Stimulated activated CD8-positive, alpha-beta memory T cell treated with anti-CD3 and anti-CD28 coated beads, Interleukin-4, amount 100 ng/mL, for 48 hours (primary cell): ENCODE measurements at regions not wholly inside any gene's neighbourhood (a gene's known extent, or its start where the extent isn't known, plus 50 kb on each side); places are given as distances from the start of the nearest gene placed in this dataset.
A peak's percentile ranks its signal among the peaks of the same experiment; 100 is the strongest.

Experiments
- DNase-seq: peaks from one replicate; pipeline ENCODE4 v3.0.0-alpha.2; 2020

GRCh38 chr7:132072873-132073272, 503.4 kb downstream of the PLXNA4 start:
- DNase-seq, result no peak

- no peak for DNase-seq
Observed at GRCh38 chr7:132072165-132072564, 504.1 kb downstream of the PLXNA4 start.

- DNase-seq, result no peak
Observed at GRCh38 chr7:132069306-132069705, 507.0 kb downstream of the PLXNA4 start.

GRCh38 chr7:132066761-132067171, 509.5 kb downstream of the PLXNA4 start:
- no peak for DNase-seq

- no peak for DNase-seq
Observed at GRCh38 chr7:132065989-132066603, 509.7 kb upstream of the PODXL start.

- DNase-seq, result no peak
Observed at GRCh38 chr7:132065193-132065988, 509.0 kb upstream of the PODXL start.

GRCh38 chr7:132063800-132064199, 507.4 kb upstream of the PODXL start:
- no peak for DNase-seq

GRCh38 chr7:132061937-132062336, 505.5 kb upstream of the PODXL start:
- no peak for DNase-seq

- no peak for DNase-seq
Observed at GRCh38 chr7:132059141-132059540, 502.7 kb upstream of the PODXL start.

- DNase-seq, result no peak
Observed at GRCh38 chr7:132055336-132056120, 499.1 kb upstream of the PODXL start.

- no peak for DNase-seq
Observed at GRCh38 chr7:132053871-132054270, 497.4 kb upstream of the PODXL start.

GRCh38 chr7:132051311-132051710, 494.9 kb upstream of the PODXL start:
- DNase-seq, result no peak

GRCh38 chr7:132049462-132050304, 493.3 kb upstream of the PODXL start:
- DNase-seq, result peak; percentile 66

- DNase-seq, result no peak
Observed at GRCh38 chr7:132045481-132045980, 489.1 kb upstream of the PODXL start.

- no peak for DNase-seq
Observed at GRCh38 chr7:132045002-132045401, 488.6 kb upstream of the PODXL start.

GRCh38 chr7:132044247-132044646, 487.8 kb upstream of the PODXL start:
- no peak for DNase-seq

- DNase-seq, result no peak
Observed at GRCh38 chr7:132041108-132041507, 484.7 kb upstream of the PODXL start.

GRCh38 chr7:132035517-132036362, 479.3 kb upstream of the PODXL start:
- no peak for DNase-seq

GRCh38 chr7:132034748-132035416, 478.5 kb upstream of the PODXL start:
- DNase-seq, result no peak

GRCh38 chr7:132030883-132031282, 474.5 kb upstream of the PODXL start:
- no peak for DNase-seq

GRCh38 chr7:132030086-132030568, 473.7 kb upstream of the PODXL start:
- no peak for DNase-seq
